IMR-90 (cell line): ENCODE measurements at regions not wholly inside any gene's neighbourhood (a gene's known extent, or its start where the extent isn't known, plus 50 kb on each side); places are given as distances from the start of the nearest gene placed in this dataset.

Experiments
- ATAC-seq: fragments of 200-7000 bp; cut with Tn5 transposase; 2 replicates; pipeline ENCODE4 v1.9.1; 2020; ENCODE audit warnings: low read depth, mild to moderate bottlenecking, moderate library complexity
- BruUV-seq: library from RNA; stranded (reverse); fragments of 400-500 nt; replicated peaks from 2 replicates; lab custom pipeline; 2021; lab: Mats Ljungman, UMichigan
- CTCF ChIA-PET: fragments of 300-600 bp; formaldehyde crosslinking; extraction: SDS; loops from one replicate; lab custom pipeline; 2021; ENCODE audit warnings: antibody characterized with exemption; lab: Yijun Ruan, JAX
- POLR2A ChIA-PET: fragments of 300-600 bp; sonication (Branson Sonifier 250); formaldehyde crosslinking; loops from one replicate; lab custom pipeline; 2022; ENCODE audit warnings: antibody characterized with exemption; ENCODE audit not compliant: unreplicated experiment; lab: Charles Lee
- DNase-seq: peaks from one replicate; pipeline ENCODE4 v3.0.0; 2013
- H2AFZ ChIP-seq: replicated peaks from 2 replicates; pipeline ENCODE3; 2013; ENCODE audit warnings: low read length, mild to moderate bottlenecking; ENCODE audit not compliant: poor library complexity
- H2AK5ac ChIP-seq: 2 replicates; pipeline ENCODE4 v1.6.1; 2013; ENCODE audit warnings: low read depth, low read length, inconsistent platforms
- H2AK9ac ChIP-seq: replicated peaks from 2 replicates; pipeline ENCODE3; 2013; ENCODE audit warnings: mild to moderate bottlenecking, low read depth, low read length, moderate library complexity; ENCODE audit not compliant: poor library complexity
- H2BK120ac ChIP-seq: 2 replicates; pipeline ENCODE4 v1.6.1; 2013; ENCODE audit warnings: low read depth, low read length, inconsistent platforms
- H2BK15ac ChIP-seq: 3 replicates; pipeline ENCODE4 v1.6.1; 2013; ENCODE audit warnings: low read depth, low read length, inconsistent platforms
- H2BK20ac ChIP-seq: 2 replicates; pipeline ENCODE4 v1.6.1; 2013; ENCODE audit warnings: low read depth, mild to moderate bottlenecking, inconsistent platforms, low read length, moderate library complexity
- H2BK5ac ChIP-seq: 2 replicates; pipeline ENCODE4 v1.6.1; 2013; ENCODE audit warnings: mild to moderate bottlenecking, low read depth, low read length, inconsistent platforms; ENCODE audit not compliant: poor library complexity, severe bottlenecking
- H3K14ac ChIP-seq: replicated peaks from 2 replicates; pipeline ENCODE4 v1.6.1; 2013; ENCODE audit warnings: low read depth, low read length, inconsistent platforms
- H3K18ac ChIP-seq: 2 replicates; pipeline ENCODE4 v1.6.1; 2013; ENCODE audit warnings: low read depth, low read length, control low read depth
- H3K23ac ChIP-seq: 2 replicates; pipeline ENCODE4 v1.6.1; 2013; ENCODE audit warnings: low read depth, low read length, inconsistent platforms
- H3K27ac ChIP-seq: 2 replicates; pipeline ENCODE4 v1.5.1; 2013; ENCODE audit warnings: mild to moderate bottlenecking, control low read depth, low read length; ENCODE audit not compliant: insufficient read depth
- H3K27me3 ChIP-seq: 2 replicates; pipeline ENCODE4 v1.6.1; 2013; ENCODE audit warnings: low read length; ENCODE audit not compliant: control insufficient read depth, insufficient read depth
- H3K36me3 ChIP-seq: 2 replicates; pipeline ENCODE4 v1.6.1; 2013; ENCODE audit warnings: low read length, mixed read lengths; ENCODE audit not compliant: control insufficient read depth, insufficient read depth
- H3K4ac ChIP-seq: 2 replicates; pipeline ENCODE4 v1.6.1; 2013; ENCODE audit warnings: low read depth, low read length, inconsistent platforms
- H3K4me1 ChIP-seq: 2 replicates; pipeline ENCODE4 v1.6.1; 2013; ENCODE audit warnings: low read length, mixed read lengths; ENCODE audit not compliant: control insufficient read depth, insufficient read depth
- H3K4me2 ChIP-seq: 2 replicates; pipeline ENCODE4 v1.6.1; 2013; ENCODE audit warnings: low read depth, mild to moderate bottlenecking, control low read depth, low read length, moderate library complexity
- H3K4me3 ChIP-seq: 2 replicates; pipeline ENCODE4 v1.5.1; 2013; ENCODE audit warnings: low read depth, mild to moderate bottlenecking, control low read depth, low read length, moderate library complexity; ENCODE audit not compliant: insufficient read depth
- H3K56ac ChIP-seq: 2 replicates; pipeline ENCODE4 v1.6.1; 2013; ENCODE audit warnings: low read length, inconsistent platforms; ENCODE audit not compliant: insufficient read depth; ENCODE audit errors: extremely low read depth
- H3K79me1 ChIP-seq, 2 experiments: 2 replicates each; pipeline ENCODE4 v1.6.1; 2013; ENCODE audit warnings: low read length in 2 of 2, inconsistent platforms in 1 of 2, low read depth in 1 of 2
- H3K9ac ChIP-seq: 2 replicates; pipeline ENCODE4 v1.6.1; 2013; ENCODE audit warnings: low read depth, low read length, control low read depth
- H3K9me1 ChIP-seq: 2 replicates; pipeline ENCODE4 v1.6.1; 2013; ENCODE audit warnings: low read length, inconsistent platforms; ENCODE audit not compliant: insufficient read depth
- H3K9me3 ChIP-seq: 2 replicates; pipeline ENCODE4 v1.6.1; 2013; ENCODE audit warnings: low read length; ENCODE audit not compliant: control insufficient read depth, insufficient read depth
- H4K20me1 ChIP-seq: 2 replicates; pipeline ENCODE4 v1.6.1; 2013; ENCODE audit warnings: low read length, inconsistent platforms; ENCODE audit not compliant: insufficient read depth
- H4K5ac ChIP-seq: 2 replicates; pipeline ENCODE4 v1.6.1; 2013; ENCODE audit warnings: mild to moderate bottlenecking, low read depth, low read length, control low read depth
- H4K8ac ChIP-seq, 2 experiments: 2 replicates each; pipeline ENCODE4 v1.6.1; 2013; ENCODE audit warnings: low read depth in 2 of 2, low read length in 2 of 2, control low read depth in 1 of 2, inconsistent platforms in 1 of 2
- H4K91ac ChIP-seq: 2 replicates; pipeline ENCODE4 v1.6.1; 2013; ENCODE audit warnings: low read depth, low read length, inconsistent platforms; ENCODE audit not compliant: insufficient read depth
- BHLHE40 ChIP-seq: fragments of 150-350 bp; IDR thresholded peaks from 2 replicates; pipeline ENCODE4 v1.6.1; 2016; ENCODE audit warnings: mild to moderate bottlenecking, low read depth, low read length
- CEBPB ChIP-seq: IDR thresholded peaks from 2 replicates; pipeline ENCODE4 v1.6.1; 2012; ENCODE audit warnings: low read depth, low read length, improper control_type of control experiment
- CHD1 ChIP-seq: IDR thresholded peaks from 2 replicates; pipeline ENCODE4 v1.6.1; 2012; ENCODE audit warnings: low read depth, low read length, improper control_type of control experiment
- CTCF ChIP-seq: conservative IDR thresholded peaks from 2 replicates; pipeline ENCODE4 v1.5.1; 2012; ENCODE audit warnings: mild to moderate bottlenecking, low read depth, low read length, improper control_type of control experiment
- MXI1 ChIP-seq: IDR thresholded peaks from 2 replicates; pipeline ENCODE4 v1.6.1; 2012; ENCODE audit warnings: low read depth, mild to moderate bottlenecking, low read length, moderate library complexity, borderline replicate concordance
- NFE2L2 ChIP-seq: fragments of 150-350 bp; IDR thresholded peaks from 2 replicates; pipeline ENCODE4 v1.6.1; 2016; ENCODE audit warnings: low read depth, mild to moderate bottlenecking, low read length
- POLR2A ChIP-seq: IDR thresholded peaks from 2 replicates; pipeline ENCODE4 v1.6.1; 2012; ENCODE audit warnings: mild to moderate bottlenecking, low read depth, low read length
- RAD21 ChIP-seq: IDR thresholded peaks from 2 replicates; pipeline ENCODE4 v1.6.1; 2012; ENCODE audit warnings: low read length, improper control_type of control experiment
- RCOR1 ChIP-seq: IDR thresholded peaks from 2 replicates; pipeline ENCODE4 v1.6.1; 2012; ENCODE audit warnings: mild to moderate bottlenecking, low read length, improper control_type of control experiment; ENCODE audit not compliant: insufficient replicate concordance
- RFX5 ChIP-seq: IDR thresholded peaks from 2 replicates; pipeline ENCODE4 v1.8.0; 2012; ENCODE audit warnings: low read depth, mild to moderate bottlenecking, low read length, moderate library complexity
- SMC3 ChIP-seq: fragments of 150-350 bp; IDR thresholded peaks from 2 replicates; pipeline ENCODE4 v1.6.1; 2016; ENCODE audit warnings: low read depth, mild to moderate bottlenecking, antibody characterized with exemption, low read length, moderate library complexity
- USF2 ChIP-seq: fragments of 150-350 bp; IDR thresholded peaks from 2 replicates; pipeline ENCODE4 v1.6.1; 2017; ENCODE audit warnings: mild to moderate bottlenecking, antibody characterized with exemption, low read length, low read depth
- WGBS, 2 experiments: methylation state at CpG; one replicate each; pipeline versions ENCODE4 v1.1.5 to v1.1.7; 2013; ENCODE audit warnings: missing lambda C conversion rate in 2 of 2; ENCODE audit not compliant: insufficient read length in 1 of 2; ENCODE audit errors: extremely low coverage in 2 of 2; 5-methylcytosine and 5-hydroxymethylcytosine counted together
- dilution Hi-C: fragments of 300-500 bp; cut with HindIII; formaldehyde crosslinking; loops from one replicate; pipeline ENCODE4 v1.14.3; 2018; ENCODE audit warnings: low sequenced_read_pairs; ENCODE audit not compliant: unreplicated experiment
- in situ Hi-C: fragments of 300-500 bp; cut with MboI; formaldehyde crosslinking; loops from 3 replicates; pipeline ENCODE4 v1.14.3; 2019; ENCODE audit warnings: low sequenced_read_pairs, inconsistent platforms, mixed read lengths
- intact Hi-C: fragments of 100-400 bp; cut with micrococcal nuclease; formaldehyde crosslinking; loops from 2 replicates; pipeline ENCODE4 v1.10.0; 2022
- TF ChIP-seq, protein P1 (sequence below): fragments of 150-350 bp; IDR thresholded peaks from 2 replicates; pipeline ENCODE4 v1.6.1; 2016; ENCODE audit warnings: low read depth, mild to moderate bottlenecking, low read length, moderate library complexity, borderline replicate concordance

GRCh38 chr2:8193146-8193545 is 488.7 kb upstream of the ID2 start:
- no peak overlapping the region for H2BK5ac ChIP-seq
- H4K91ac ChIP-seq: no peak overlapping the region
- dilution Hi-C loops: no loop called here
- no TSS peak for BruUV-seq
- no peak overlapping the region for H3K27ac ChIP-seq
- H2AK5ac ChIP-seq: no peak overlapping the region
- H3K23ac ChIP-seq: no peak overlapping the region
- H3K36me3 ChIP-seq: no peaks in the 10 kb centered on the region
- ChIA-PET POLR2A (no interaction called here), CTCF (no interaction called here)
- TF ChIP-seq CTCF (no peak), POLR2A (no peak), RCOR1 (no peak), SMC3 (no peak), RAD21 (no peak), RFX5 (no peak), BHLHE40 (no peak), NFE2L2 (no peak), USF2 (no peak), CEBPB (no peak), CHD1 (no peak), MXI1 (no peak)
- TF ChIP-seq, protein P1, sequence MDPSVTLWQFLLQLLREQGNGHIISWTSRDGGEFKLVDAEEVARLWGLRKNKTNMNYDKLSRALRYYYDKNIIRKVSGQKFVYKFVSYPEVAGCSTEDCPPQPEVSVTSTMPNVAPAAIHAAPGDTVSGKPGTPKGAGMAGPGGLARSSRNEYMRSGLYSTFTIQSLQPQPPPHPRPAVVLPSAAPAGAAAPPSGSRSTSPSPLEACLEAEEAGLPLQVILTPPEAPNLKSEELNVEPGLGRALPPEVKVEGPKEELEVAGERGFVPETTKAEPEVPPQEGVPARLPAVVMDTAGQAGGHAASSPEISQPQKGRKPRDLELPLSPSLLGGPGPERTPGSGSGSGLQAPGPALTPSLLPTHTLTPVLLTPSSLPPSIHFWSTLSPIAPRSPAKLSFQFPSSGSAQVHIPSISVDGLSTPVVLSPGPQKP: no peak
- H2AFZ ChIP-seq: no peak overlapping the region
- H3K9me1 ChIP-seq: peaks cover 2% of the 10 kb centered on the region; the same call in 1 of the 2 replicates
- no peak overlapping the region for H3K4me3 ChIP-seq
- peaks cover 14% of the 10 kb centered on the region for H3K4me1 ChIP-seq
- H3K27me3 ChIP-seq: no peaks in the 10 kb centered on the region
- no peak overlapping the region for H2AK9ac ChIP-seq
- no peak overlapping the region for H2BK20ac ChIP-seq
- H3K18ac ChIP-seq: no peak overlapping the region
- no CpG with 5 or more reads among the region's 2 CpGs for WGBS, 2 experiments
- ATAC-seq (peak; percentile 80), DNase-seq (peak; percentile 55)
- intact Hi-C loops: loop anchor here (1.0 to 5.0 kb wide), 2 partner anchors 114 to 488 kb away; no protein-coding TSS in a partner anchor
- H3K9ac ChIP-seq: no peak overlapping the region
- in situ Hi-C loops: no loop called here
- no peaks in the 10 kb centered on the region for H4K20me1 ChIP-seq
- no peak overlapping the region for H4K8ac ChIP-seq
- no peak overlapping the region for H3K4ac ChIP-seq
- no peak overlapping the region for H3K4me2 ChIP-seq
- no peak overlapping the region for H3K14ac ChIP-seq
- no peak overlapping the region for H2BK120ac ChIP-seq
- H2BK15ac ChIP-seq: no peak overlapping the region
- no peak overlapping the region for H3K56ac ChIP-seq
- no peaks in the 10 kb centered on the region for H3K9me3 ChIP-seq
- H4K5ac ChIP-seq: no peak overlapping the region
- H3K79me1 ChIP-seq: no peaks in the 10 kb centered on the region
